Glomerular endothelial cell (primary cell): ENCODE measurements at regions not wholly inside any gene's neighbourhood (a gene's known extent, or its start where the extent isn't known, plus 50 kb on each side); places are given as distances from the start of the nearest gene placed in this dataset.

Experiments
- DNase-seq: peaks from one replicate; pipeline ENCODE4 v3.0.0-alpha.2; 2011; ENCODE audit warnings: low read depth, low spot score; ENCODE audit errors: extremely low read depth

- no peak for DNase-seq
Observed at GRCh38 chr3:163132111-163132510, 1635.5 kb downstream of the OTOL1 start.

- DNase-seq, result no peak
Observed at GRCh38 chr3:163129287-163129686, 1632.7 kb downstream of the OTOL1 start.

GRCh38 chr3:163126115-163126514 lies 1629.5 kb downstream of the OTOL1 start:
- no peak for DNase-seq
